ENCODE measurements at regions not wholly inside any gene's neighbourhood (a gene's known extent, or its start where the extent isn't known, plus 50 kb on each side); places are given as distances from the start of the nearest gene placed in this dataset.

DNA sequence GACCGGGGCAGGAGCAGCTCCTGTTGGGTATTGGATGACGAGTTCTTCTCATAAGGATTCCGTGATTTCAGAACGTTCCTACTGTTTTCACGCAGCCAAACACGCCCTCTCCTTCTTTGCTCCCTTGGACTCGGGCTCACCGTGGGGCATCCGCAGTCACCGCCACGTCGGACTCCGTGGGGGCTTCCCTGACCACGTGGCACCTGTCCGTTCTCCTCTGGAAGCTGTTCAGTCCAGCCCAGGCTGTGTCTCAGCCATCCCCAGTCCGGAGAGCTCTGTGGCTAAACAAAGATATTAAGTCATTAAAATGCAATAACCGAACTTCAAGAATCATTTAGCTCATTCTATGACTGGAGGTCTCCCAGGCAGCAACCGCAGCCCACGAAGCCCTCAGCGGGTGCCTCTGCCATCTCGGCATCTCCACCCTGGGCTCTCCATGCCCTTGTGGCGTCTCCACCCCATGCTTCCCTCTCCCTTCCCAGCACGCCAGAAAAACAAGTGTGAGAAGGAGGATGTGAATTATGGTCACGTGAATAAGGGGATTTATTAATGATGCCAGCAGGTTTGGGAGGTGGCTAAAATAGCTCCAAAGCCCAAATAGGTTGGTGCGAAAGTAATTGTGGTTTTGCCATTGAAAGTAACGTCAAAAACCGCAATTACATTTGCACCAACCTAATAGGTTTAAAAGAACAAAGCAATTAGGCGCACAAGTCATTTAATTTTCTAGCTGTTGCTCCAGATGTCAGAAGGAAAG, 224.6 kb upstream of the PPP2R2D start:
- H3K4me3 Mint-ChIP-seq, result no peak overlapping the region
- Histone ChIP-seq H3K27me3 (ENCODE audit: control insufficient read depth in 1 of 2, insufficient read depth in 2 of 2, low read length in 2 of 2) (no peaks in the 10 kb centered on the region), H3K27ac (ENCODE audit: low read depth in 1 of 2, low read length in 2 of 2) (no peak overlapping the region), H3K4me3 (ENCODE audit: low read length) (no peak overlapping the region), H3K4me1 (ENCODE audit: insufficient read depth, low read length) (no peaks in the 10 kb centered on the region), H3K36me3 (ENCODE audit: insufficient read depth, low read length) (no peaks in the 10 kb centered on the region), H3K9me3 (ENCODE audit: control insufficient read depth in 1 of 2, insufficient read depth in 1 of 2, low read length in 2 of 2) (peaks cover 0 to 52% of the 10 kb centered on the region in 2 experiments)
- intact Hi-C loops (cut with DNase I, micrococcal nuclease), result no loop called here
- H3K9me3 Mint-ChIP-seq, result peaks cover 4% of the 10 kb centered on the region
- DNase-seq, result no peak
- POLR2A ChIA-PET, result no interaction called here
- H3K4me1 Mint-ChIP-seq (ENCODE audit: low read depth), result no peaks in the 10 kb centered on the region
- H3K36me3 Mint-ChIP-seq (ENCODE audit: low read depth), result no peaks in the 10 kb centered on the region
- H3K27ac Mint-ChIP-seq, result no peak overlapping the region
- peaks cover 7% of the 10 kb centered on the region for H3K27me3 Mint-ChIP-seq
- no peak for ATAC-seq (ENCODE audit: poor library complexity)
- CTCF ChIA-PET, result no interaction called here
- TF ChIP-seq, protein P1, sequence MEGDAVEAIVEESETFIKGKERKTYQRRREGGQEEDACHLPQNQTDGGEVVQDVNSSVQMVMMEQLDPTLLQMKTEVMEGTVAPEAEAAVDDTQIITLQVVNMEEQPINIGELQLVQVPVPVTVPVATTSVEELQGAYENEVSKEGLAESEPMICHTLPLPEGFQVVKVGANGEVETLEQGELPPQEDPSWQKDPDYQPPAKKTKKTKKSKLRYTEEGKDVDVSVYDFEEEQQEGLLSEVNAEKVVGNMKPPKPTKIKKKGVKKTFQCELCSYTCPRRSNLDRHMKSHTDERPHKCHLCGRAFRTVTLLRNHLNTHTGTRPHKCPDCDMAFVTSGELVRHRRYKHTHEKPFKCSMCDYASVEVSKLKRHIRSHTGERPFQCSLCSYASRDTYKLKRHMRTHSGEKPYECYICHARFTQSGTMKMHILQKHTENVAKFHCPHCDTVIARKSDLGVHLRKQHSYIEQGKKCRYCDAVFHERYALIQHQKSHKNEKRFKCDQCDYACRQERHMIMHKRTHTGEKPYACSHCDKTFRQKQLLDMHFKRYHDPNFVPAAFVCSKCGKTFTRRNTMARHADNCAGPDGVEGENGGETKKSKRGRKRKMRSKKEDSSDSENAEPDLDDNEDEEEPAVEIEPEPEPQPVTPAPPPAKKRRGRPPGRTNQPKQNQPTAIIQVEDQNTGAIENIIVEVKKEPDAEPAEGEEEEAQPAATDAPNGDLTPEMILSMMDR (IDR thresholded peaks at IDR 0.05), result no peak

DNA sequence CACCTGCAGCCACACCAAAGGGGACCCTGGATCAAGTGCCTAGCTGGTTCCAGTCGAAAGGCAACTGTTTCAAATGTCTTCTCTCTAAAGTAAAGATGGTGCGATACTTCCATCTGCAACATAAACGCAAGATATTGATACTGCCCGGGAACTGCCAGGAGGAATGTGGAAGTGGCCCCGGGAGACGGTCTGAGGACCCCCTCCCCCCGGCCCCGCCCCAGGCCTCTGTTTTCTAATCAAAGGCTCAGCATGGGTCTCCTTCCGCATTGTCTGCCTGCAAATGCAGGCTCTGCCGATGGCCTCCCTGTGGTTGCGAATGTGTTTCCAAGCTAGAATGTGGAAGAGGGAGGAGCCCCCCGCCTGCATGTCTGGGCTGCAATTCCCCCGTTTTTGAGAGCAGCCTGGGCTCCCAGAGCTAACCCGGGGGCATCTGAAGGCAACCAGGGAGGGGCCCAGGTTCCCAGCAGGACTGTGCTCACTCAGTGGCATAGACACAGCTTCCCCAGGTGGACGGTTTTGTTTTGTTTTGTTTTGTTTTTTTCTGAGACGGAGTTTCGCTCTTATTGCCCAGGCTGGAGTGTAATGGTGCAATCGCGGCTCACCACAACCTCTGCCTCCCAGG, 223.9 kb upstream of the PPP2R2D start:
- CTCF ChIA-PET, result no interaction called here
- Mint-ChIP-seq H3K27me3 (peaks cover 7% of the 10 kb centered on the region), H3K4me1 (ENCODE audit: low read depth) (no peaks in the 10 kb centered on the region)

DNA sequence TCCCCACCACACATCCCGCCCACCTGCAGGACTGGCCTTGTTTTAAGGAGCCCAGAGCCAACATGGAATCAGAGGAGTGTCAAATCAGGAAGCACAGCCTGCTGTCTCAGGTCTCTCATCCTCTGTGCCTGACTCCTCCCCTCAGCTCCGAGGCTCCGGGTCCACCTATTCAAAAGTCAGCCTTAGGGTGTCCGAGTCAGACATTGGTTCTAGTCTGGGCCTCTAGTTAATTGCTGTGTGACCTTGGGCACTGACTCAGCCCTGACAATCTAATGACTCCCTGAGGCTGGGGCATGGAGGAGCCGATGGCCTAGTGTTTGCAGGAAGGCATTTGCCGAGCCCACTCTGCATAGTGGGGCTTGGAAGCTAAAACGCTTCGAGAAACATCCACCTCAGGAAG, 223.1 kb upstream of the PPP2R2D start:
- Mint-ChIP-seq H3K27me3 (peaks cover 13% of the 10 kb centered on the region), H3K36me3 (ENCODE audit: low read depth) (no peaks in the 10 kb centered on the region), H3K9me3 (peaks cover 2% of the 10 kb centered on the region), H3K4me3 (no peak overlapping the region), H3K4me1 (ENCODE audit: low read depth) (no peaks in the 10 kb centered on the region), H3K27ac (no peak overlapping the region)
- Histone ChIP-seq H3K9me3 (ENCODE audit: control insufficient read depth in 1 of 2, insufficient read depth in 1 of 2, low read length in 2 of 2) (peaks cover 0 to 45% of the 10 kb centered on the region in 2 experiments), H3K27ac (ENCODE audit: low read depth in 1 of 2, low read length in 2 of 2) (no peak overlapping the region), H3K27me3 (ENCODE audit: control insufficient read depth in 1 of 2, insufficient read depth in 2 of 2, low read length in 2 of 2) (no peaks in the 10 kb centered on the region), H3K4me1 (ENCODE audit: insufficient read depth, low read length) (no peaks in the 10 kb centered on the region), H3K36me3 (ENCODE audit: insufficient read depth, low read length) (no peaks in the 10 kb centered on the region), H3K4me3 (ENCODE audit: low read length) (no peak overlapping the region)
- TF ChIP-seq, protein P1 (IDR thresholded peaks at IDR 0.05), result no peak
- ChIA-PET CTCF (no interaction called here), POLR2A (no interaction called here)
- DNase-seq (no peak), ATAC-seq (ENCODE audit: poor library complexity) (no peak)
- intact Hi-C loops (cut with DNase I, micrococcal nuclease), result no loop called here

More for the DNA sequence above, 223.9 kb upstream of the PPP2R2D start:
- H3K4me3 ChIP-seq (ENCODE audit: low read length), result no peak overlapping the region
- no peaks in the 10 kb centered on the region for H3K4me1 ChIP-seq (ENCODE audit: insufficient read depth, low read length)
- H3K27me3 ChIP-seq (ENCODE audit: control insufficient read depth in 1 of 2, insufficient read depth in 2 of 2, low read length in 2 of 2), result no peaks in the 10 kb centered on the region
- no peak overlapping the region for H3K27ac ChIP-seq (ENCODE audit: low read depth in 1 of 2, low read length in 2 of 2)
- ATAC-seq (ENCODE audit: poor library complexity), result no peak
- intact Hi-C loops (cut with DNase I, micrococcal nuclease), result no loop called here
- H3K9me3 ChIP-seq (ENCODE audit: control insufficient read depth in 1 of 2, insufficient read depth in 1 of 2, low read length in 2 of 2), result peaks cover 0 to 45% of the 10 kb centered on the region in 2 experiments
- Mint-ChIP-seq H3K27ac (no peak overlapping the region), H3K9me3 (peaks cover 4% of the 10 kb centered on the region), H3K4me3 (no peak overlapping the region), H3K36me3 (ENCODE audit: low read depth) (no peaks in the 10 kb centered on the region)
- no peak for DNase-seq
- H3K36me3 ChIP-seq (ENCODE audit: insufficient read depth, low read length), result no peaks in the 10 kb centered on the region
- POLR2A ChIA-PET, result no interaction called here
- TF ChIP-seq, protein P1 (IDR thresholded peaks at IDR 0.05), result no peak
